NB4 (cell line): ENCODE measurements at regions not wholly inside any gene's neighbourhood (a gene's known extent, or its start where the extent isn't known, plus 50 kb on each side); places are given as distances from the start of the nearest gene placed in this dataset.

ENCODE experiments used
- DNase-seq: peaks from one replicate; pipeline ENCODE4 v3.0.0; 2010; ENCODE audit warnings: low read depth
- H3K4me3 ChIP-seq: one replicate; pipeline ENCODE4 v1.5.1; 2011; ENCODE audit warnings: mild to moderate bottlenecking, low read depth, low read length, moderate library complexity
- CTCF ChIP-seq: IDR thresholded peaks from one replicate; pipeline ENCODE4 v1.5.1; 2012; ENCODE audit warnings: low read depth, low read length
- MAX ChIP-seq: IDR thresholded peaks from 2 replicates; pipeline ENCODE4 v1.6.1; 2011; ENCODE audit warnings: low read depth, low read length
- MYC ChIP-seq: IDR thresholded peaks from 2 replicates; pipeline ENCODE4 v1.6.1; 2011; ENCODE audit warnings: low read depth, low read length
- POLR2A ChIP-seq: IDR thresholded peaks from 2 replicates; pipeline ENCODE4 v1.6.1; 2011; ENCODE audit warnings: mild to moderate bottlenecking; ENCODE audit not compliant: insufficient read length; ENCODE audit errors: extremely low read depth

GRCh38 chr5:19001054-19001453 lies 986.9 kb downstream of the CDH18 start:
- DNase-seq: no peak
- TF ChIP-seq MYC (no peak), MAX (no peak), POLR2A (no peak), CTCF (no peak)
- H3K4me3 ChIP-seq: no peak overlapping the region

GRCh38 chr5:19001539-19001938 lies 986.5 kb downstream of the CDH18 start:
- DNase-seq: no peak
- TF ChIP-seq POLR2A (no peak), CTCF (no peak), MAX (no peak)
- H3K4me3 ChIP-seq: no peak overlapping the region

- TF ChIP-seq MAX (no peak), POLR2A (no peak), CTCF (no peak), MYC (no peak)
- DNase-seq: no peak
- H3K4me3 ChIP-seq: no peak overlapping the region
Observed at GRCh38 chr5:19002111-19002510, 985.9 kb downstream of the CDH18 start.

- no peak overlapping the region for H3K4me3 ChIP-seq
- no peak for DNase-seq
- no peak for TF ChIP-seq POLR2A
- TF ChIP-seq MAX: no peak
- TF ChIP-seq MYC: no peak
- TF ChIP-seq CTCF: no peak
Observed at GRCh38 chr5:19018822-19019221, 969.2 kb downstream of the CDH18 start.

GRCh38 chr5:19031491-19031890 lies 956.5 kb downstream of the CDH18 start:
- TF ChIP-seq POLR2A (no peak), MYC (no peak), CTCF (no peak), MAX (no peak)
- DNase-seq: no peak
- H3K4me3 ChIP-seq: no peak overlapping the region

- H3K4me3 ChIP-seq: no peak overlapping the region
- no peak for DNase-seq
- TF ChIP-seq POLR2A (no peak), MYC (no peak), CTCF (no peak), MAX (no peak)
Observed at GRCh38 chr5:19035816-19036215, 952.2 kb downstream of the CDH18 start.
